Renal cortical epithelial cell (primary cell): ENCODE measurements at regions not wholly inside any gene's neighbourhood (a gene's known extent, or its start where the extent isn't known, plus 50 kb on each side); places are given as distances from the start of the nearest gene placed in this dataset.
A peak's percentile ranks its signal among the peaks of the same experiment; 100 is the strongest.

Experiments used
- DNase-seq: peaks from one replicate; pipeline ENCODE4 v3.0.0-alpha.2; 2011; ENCODE audit warnings: low read depth

- no peak for DNase-seq
Observed at GRCh38 chr11:116642481-116642880, 130.3 kb downstream of the BUD13 start.

- peak; percentile 4 for DNase-seq
Observed at GRCh38 chr11:116641561-116642045, 131.2 kb downstream of the BUD13 start.

- no peak for DNase-seq
Observed at GRCh38 chr11:116640641-116641402, 132.0 kb downstream of the BUD13 start.

GRCh38 chr11:116638463-116638862 is 134.3 kb downstream of the BUD13 start:
- no peak for DNase-seq

- DNase-seq = no peak
Observed at GRCh38 chr11:116637766-116638165, 135.0 kb downstream of the BUD13 start.

GRCh38 chr11:116636341-116636929 is 136.4 kb downstream of the BUD13 start:
- DNase-seq = no peak

- DNase-seq = no peak
Observed at GRCh38 chr11:116631201-116631600, 141.6 kb downstream of the BUD13 start.

GRCh38 chr11:116618461-116618860 is 154.3 kb downstream of the BUD13 start:
- DNase-seq = no peak

GRCh38 chr11:116615211-116615865 is 157.4 kb downstream of the BUD13 start:
- DNase-seq = no peak

GRCh38 chr11:116614306-116615210 is 158.2 kb downstream of the BUD13 start:
- DNase-seq = no peak

- no peak for DNase-seq
Observed at GRCh38 chr11:116613206-116613875, 159.4 kb downstream of the BUD13 start.

- DNase-seq = no peak
Observed at GRCh38 chr11:116611998-116612620, 160.7 kb downstream of the BUD13 start.

- no peak for DNase-seq
Observed at GRCh38 chr11:116610190-116610589, 162.6 kb downstream of the BUD13 start.

- no peak for DNase-seq
Observed at GRCh38 chr11:116607027-116607426, 165.8 kb downstream of the BUD13 start.

- peak; percentile 30 for DNase-seq
Observed at GRCh38 chr11:116605543-116606459, 167.0 kb downstream of the BUD13 start.

GRCh38 chr11:116603728-116604323 is 169.0 kb downstream of the BUD13 start:
- no peak for DNase-seq

- DNase-seq = no peak
Observed at GRCh38 chr11:116602637-116602942, 170.2 kb downstream of the BUD13 start.

GRCh38 chr11:116601814-116602636 is 170.8 kb downstream of the BUD13 start:
- no peak for DNase-seq

- no peak for DNase-seq
Observed at GRCh38 chr11:116600930-116601329, 171.9 kb downstream of the BUD13 start.
